CD4-positive, alpha-beta T cell treated with Interleukin-4 for 1 hour (primary cell): ENCODE measurements at regions not wholly inside any gene's neighbourhood (a gene's known extent, or its start where the extent isn't known, plus 50 kb on each side); places are given as distances from the start of the nearest gene placed in this dataset.

ENCODE experiments used
- DNase-seq, 2 donors: peaks; one replicate each; pipeline ENCODE4 v3.0.0-alpha.2; 2020 to 2022

- no peak for DNase-seq
These were observed 150.2 kb upstream of the VSTM2B start for GRCh38 chr19:29375429-29376119.

GRCh38 chr19:29376855-29377354 is 148.9 kb upstream of the VSTM2B start:
- DNase-seq, result no peak

- peak in 1 of 2 donors; percentile 10 for DNase-seq
These were observed 147.7 kb upstream of the VSTM2B start for GRCh38 chr19:29378126-29378525.

- no peak for DNase-seq
These were observed 147.2 kb upstream of the VSTM2B start for GRCh38 chr19:29378543-29379080.

- DNase-seq, result peak in 1 of 2 donors; percentile 6
These were observed 146.4 kb upstream of the VSTM2B start for GRCh38 chr19:29379257-29380021.

GRCh38 chr19:29380581-29380980 is 145.2 kb upstream of the VSTM2B start:
- DNase-seq, result peak in 1 of 2 donors; percentile 3

- peak in 1 of 2 donors; percentile 7 for DNase-seq
These were observed 144.2 kb upstream of the VSTM2B start for GRCh38 chr19:29381353-29382203.

- peak in 1 of 2 donors; percentile 3 for DNase-seq
These were observed 142.1 kb upstream of the VSTM2B start for GRCh38 chr19:29383696-29384095.

GRCh38 chr19:29384656-29385055 is 141.1 kb upstream of the VSTM2B start:
- DNase-seq, result peak in 1 of 2 donors; percentile 6

- DNase-seq, result no peak
These were observed 140.5 kb upstream of the VSTM2B start for GRCh38 chr19:29385191-29385795.

- no peak for DNase-seq
These were observed 138.8 kb upstream of the VSTM2B start for GRCh38 chr19:29386970-29387369.

- DNase-seq, result no peak
These were observed 138.2 kb upstream of the VSTM2B start for GRCh38 chr19:29387586-29387985.

GRCh38 chr19:29389495-29389894 is 136.3 kb upstream of the VSTM2B start:
- no peak for DNase-seq

GRCh38 chr19:29390742-29391141 is 135.1 kb upstream of the VSTM2B start:
- DNase-seq, result no peak

- no peak for DNase-seq
These were observed 131.8 kb upstream of the VSTM2B start for GRCh38 chr19:29393915-29394460.

- no peak for DNase-seq
These were observed 130.6 kb upstream of the VSTM2B start for GRCh38 chr19:29395111-29395733.

GRCh38 chr19:29395734-29396414 is 129.9 kb upstream of the VSTM2B start:
- DNase-seq, result no peak

GRCh38 chr19:29396925-29397324 is 128.9 kb upstream of the VSTM2B start:
- DNase-seq, result no peak

- DNase-seq, result no peak
These were observed 128.0 kb upstream of the VSTM2B start for GRCh38 chr19:29397748-29398147.

- DNase-seq, result no peak
These were observed 126.0 kb upstream of the VSTM2B start for GRCh38 chr19:29399804-29400203.
